Brain microvascular endothelial cell (primary cell): ENCODE measurements at regions not wholly inside any gene's neighbourhood (a gene's known extent, or its start where the extent isn't known, plus 50 kb on each side); places are given as distances from the start of the nearest gene placed in this dataset.

Experiments
- DNase-seq: peaks from one replicate; pipeline ENCODE4 v3.0.0-alpha.2; 2020
- H3K27ac ChIP-seq: fragments of 250-450 bp; sonication (Bioruptor Pico); 2 replicates; pipeline ENCODE4 v1.5.1; 2020; ENCODE audit warnings: mild to moderate bottlenecking, moderate library complexity
- H3K27me3 ChIP-seq: fragments of 250-450 bp; sonication (Bioruptor Pico); replicated peaks from 2 replicates; pipeline ENCODE4 v1.5.1; 2020; ENCODE audit warnings: mild to moderate bottlenecking
- H3K36me3 ChIP-seq: fragments of 250-450 bp; sonication (Bioruptor Pico); replicated peaks from 2 replicates; pipeline ENCODE4 v1.5.1; 2020; ENCODE audit warnings: mild to moderate bottlenecking
- H3K4me3 ChIP-seq: 2 replicates; pipeline ENCODE4 v1.5.1; 2011; ENCODE audit warnings: low read depth, mild to moderate bottlenecking, control low read depth, low read length, moderate library complexity
- in situ Hi-C: cut with HindIII; loops from 2 replicates; pipeline ENCODE4 v1.10.0; 2017; ENCODE audit warnings: low sequenced_read_pairs, low pct_ligation_motif_present
- TF ChIP-seq, protein P1 (sequence below): IDR thresholded peaks from 2 replicates; pipeline ENCODE4 v1.5.1; 2011; ENCODE audit warnings: low read depth, mild to moderate bottlenecking, moderate library complexity, low read length, control low read depth, inconsistent platforms; ENCODE audit errors: missing control alignments

DNA sequence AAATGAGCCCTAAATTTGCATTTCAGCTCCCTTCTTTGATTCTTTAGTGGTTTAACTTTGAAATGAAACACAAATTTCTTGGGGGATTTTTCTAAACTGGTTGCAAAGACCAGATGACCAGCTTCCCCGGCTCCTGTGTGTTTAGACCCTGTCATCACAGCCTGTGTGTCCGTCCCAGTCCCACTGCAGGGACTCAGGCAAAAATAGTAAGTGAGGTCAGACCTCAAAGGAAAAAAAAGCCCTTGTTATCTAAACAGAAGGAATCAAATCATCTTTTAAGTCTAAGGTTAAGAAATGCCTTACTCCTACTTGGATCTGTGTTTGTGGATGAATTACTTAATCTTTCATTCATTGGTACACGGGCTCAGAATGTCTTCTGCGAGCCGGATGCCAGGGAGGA, 423.7 kb downstream of the LPIN1 start:
- H3K27ac ChIP-seq: peak overlapping the region; percentile 91
- no peak for DNase-seq
- in situ Hi-C loops: no loop called here

GRCh38 chr2:12173271-12173942, 427.0 kb downstream of the LPIN1 start:
- in situ Hi-C loops: no loop called here
- TF ChIP-seq, protein P1, sequence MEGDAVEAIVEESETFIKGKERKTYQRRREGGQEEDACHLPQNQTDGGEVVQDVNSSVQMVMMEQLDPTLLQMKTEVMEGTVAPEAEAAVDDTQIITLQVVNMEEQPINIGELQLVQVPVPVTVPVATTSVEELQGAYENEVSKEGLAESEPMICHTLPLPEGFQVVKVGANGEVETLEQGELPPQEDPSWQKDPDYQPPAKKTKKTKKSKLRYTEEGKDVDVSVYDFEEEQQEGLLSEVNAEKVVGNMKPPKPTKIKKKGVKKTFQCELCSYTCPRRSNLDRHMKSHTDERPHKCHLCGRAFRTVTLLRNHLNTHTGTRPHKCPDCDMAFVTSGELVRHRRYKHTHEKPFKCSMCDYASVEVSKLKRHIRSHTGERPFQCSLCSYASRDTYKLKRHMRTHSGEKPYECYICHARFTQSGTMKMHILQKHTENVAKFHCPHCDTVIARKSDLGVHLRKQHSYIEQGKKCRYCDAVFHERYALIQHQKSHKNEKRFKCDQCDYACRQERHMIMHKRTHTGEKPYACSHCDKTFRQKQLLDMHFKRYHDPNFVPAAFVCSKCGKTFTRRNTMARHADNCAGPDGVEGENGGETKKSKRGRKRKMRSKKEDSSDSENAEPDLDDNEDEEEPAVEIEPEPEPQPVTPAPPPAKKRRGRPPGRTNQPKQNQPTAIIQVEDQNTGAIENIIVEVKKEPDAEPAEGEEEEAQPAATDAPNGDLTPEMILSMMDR: peak; percentile 74
- DNase-seq: no peak
- no peak overlapping the region for H3K4me3 ChIP-seq
- no peaks in the 10 kb centered on the region for H3K36me3 ChIP-seq
- H3K27ac ChIP-seq: no peak overlapping the region
- no peaks in the 10 kb centered on the region for H3K27me3 ChIP-seq

More for the DNA sequence above, 423.7 kb downstream of the LPIN1 start:
- H3K36me3 ChIP-seq: no peaks in the 10 kb centered on the region
- H3K4me3 ChIP-seq: no peak overlapping the region
- TF ChIP-seq, protein P1: no peak
- H3K27me3 ChIP-seq: no peaks in the 10 kb centered on the region

GRCh38 chr2:12173943-12174340, 427.5 kb downstream of the LPIN1 start:
- no peaks in the 10 kb centered on the region for H3K36me3 ChIP-seq
- no peak overlapping the region for H3K27ac ChIP-seq
- TF ChIP-seq, protein P1: no peak
- in situ Hi-C loops: no loop called here
- DNase-seq: no peak
- H3K27me3 ChIP-seq: no peaks in the 10 kb centered on the region
- no peak overlapping the region for H3K4me3 ChIP-seq

DNA sequence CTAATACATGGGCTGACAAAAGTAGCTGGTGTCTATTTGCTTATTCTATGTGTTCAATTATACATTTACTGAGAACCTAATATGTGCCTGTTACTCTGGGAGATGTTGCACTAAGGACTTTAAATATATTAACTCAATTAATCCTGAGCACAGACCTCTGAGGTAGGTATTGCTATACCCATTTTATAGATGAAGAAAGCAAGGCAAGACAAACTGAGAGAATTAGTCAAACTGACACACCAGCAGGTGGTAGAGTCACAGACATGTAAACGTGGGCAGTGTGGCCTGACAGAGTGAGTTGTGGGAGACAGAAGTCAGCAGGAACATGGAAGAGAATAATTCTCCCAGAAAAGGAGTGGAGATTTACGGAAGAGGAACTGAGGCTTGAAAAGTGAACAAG, 428.9 kb downstream of the LPIN1 start:
- no peaks in the 10 kb centered on the region for H3K27me3 ChIP-seq
- in situ Hi-C loops: no loop called here
- TF ChIP-seq, protein P1: no peak

DNA sequence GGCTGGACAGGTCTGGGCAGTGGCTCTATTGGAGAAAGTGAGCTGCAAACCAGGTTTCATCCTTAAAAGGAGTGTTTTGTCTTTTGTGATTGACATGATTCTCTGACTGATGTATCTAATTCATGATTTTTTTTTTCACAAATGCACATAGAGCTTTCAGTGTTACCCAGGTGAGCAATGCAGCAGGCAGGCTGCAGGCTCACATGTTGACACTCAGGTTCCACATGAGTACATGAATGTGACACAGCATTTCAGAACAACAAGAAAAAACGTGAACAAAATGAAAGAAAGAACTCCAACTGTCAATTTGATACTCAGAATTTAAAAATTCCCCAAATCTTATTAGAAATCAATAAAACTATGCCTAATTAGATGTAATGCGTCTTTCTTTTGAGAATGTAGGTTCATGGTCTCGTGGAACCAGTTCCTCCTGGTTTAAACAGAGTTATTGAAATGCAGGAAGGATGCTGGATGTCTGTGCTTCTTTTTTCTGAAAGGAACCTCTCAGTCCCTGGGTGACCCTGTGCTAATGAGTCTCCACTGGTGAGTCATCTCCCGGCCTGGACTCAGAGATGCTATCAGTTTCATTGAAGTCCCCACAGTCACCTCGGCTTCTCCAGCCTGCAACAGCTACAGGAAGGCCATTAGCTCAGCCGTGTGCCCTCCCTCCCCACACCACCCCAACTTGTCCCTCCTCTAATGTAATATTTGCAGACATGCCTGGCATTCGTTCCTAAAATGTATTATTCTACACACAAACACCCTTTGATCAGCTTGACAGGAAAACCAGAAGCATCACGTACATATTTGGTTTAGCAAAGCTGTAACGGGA, 430.4 kb downstream of the LPIN1 start:
- Histone ChIP-seq H3K4me3 (no peak overlapping the region), H3K36me3 (no peaks in the 10 kb centered on the region), H3K27me3 (no peaks in the 10 kb centered on the region), H3K27ac (no peak overlapping the region)
- peak; percentile 84 for DNase-seq
- TF ChIP-seq, protein P1: no peak
- in situ Hi-C loops: no loop called here

More for the DNA sequence above, 428.9 kb downstream of the LPIN1 start:
- H3K4me3 ChIP-seq: no peak overlapping the region
- DNase-seq: no peak
- H3K36me3 ChIP-seq: no peaks in the 10 kb centered on the region
- no peak overlapping the region for H3K27ac ChIP-seq
